ENCODE measurements at regions not wholly inside any gene's neighbourhood (a gene's known extent, or its start where the extent isn't known, plus 50 kb on each side); places are given as distances from the start of the nearest gene placed in this dataset.

DNA sequence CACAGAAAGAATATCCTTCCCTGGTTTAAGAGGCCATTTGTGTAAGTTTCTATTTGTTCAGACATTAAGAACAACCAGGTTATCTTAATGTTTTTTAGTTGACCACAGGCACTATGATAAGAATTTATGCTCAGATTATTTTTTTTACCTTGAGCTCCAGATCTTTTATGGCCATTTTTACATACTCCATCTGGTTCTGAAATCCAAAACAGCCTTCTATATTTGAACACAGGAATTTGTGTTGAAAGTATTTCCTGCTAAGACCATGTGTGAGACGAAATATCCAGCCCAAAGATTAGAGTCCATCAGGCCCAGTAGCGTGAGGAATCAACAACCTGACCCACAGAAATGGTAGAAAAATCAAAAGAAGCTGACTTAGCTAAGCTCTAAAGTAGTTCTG lies 569.9 kb upstream of the FAT3 start:
- Mint-ChIP-seq H3K36me3 (ENCODE audit: low read depth) (no peaks in the 10 kb centered on the region), H3K27me3 (no peaks in the 10 kb centered on the region), H3K4me1 (no peaks in the 10 kb centered on the region), H3K4me3 (no peak overlapping the region), H3K27ac (no peak overlapping the region), H3K9me3 (no peaks in the 10 kb centered on the region)
- intact Hi-C loops (cut with micrococcal nuclease), result no loop called here
- no peak for DNase-seq

DNA sequence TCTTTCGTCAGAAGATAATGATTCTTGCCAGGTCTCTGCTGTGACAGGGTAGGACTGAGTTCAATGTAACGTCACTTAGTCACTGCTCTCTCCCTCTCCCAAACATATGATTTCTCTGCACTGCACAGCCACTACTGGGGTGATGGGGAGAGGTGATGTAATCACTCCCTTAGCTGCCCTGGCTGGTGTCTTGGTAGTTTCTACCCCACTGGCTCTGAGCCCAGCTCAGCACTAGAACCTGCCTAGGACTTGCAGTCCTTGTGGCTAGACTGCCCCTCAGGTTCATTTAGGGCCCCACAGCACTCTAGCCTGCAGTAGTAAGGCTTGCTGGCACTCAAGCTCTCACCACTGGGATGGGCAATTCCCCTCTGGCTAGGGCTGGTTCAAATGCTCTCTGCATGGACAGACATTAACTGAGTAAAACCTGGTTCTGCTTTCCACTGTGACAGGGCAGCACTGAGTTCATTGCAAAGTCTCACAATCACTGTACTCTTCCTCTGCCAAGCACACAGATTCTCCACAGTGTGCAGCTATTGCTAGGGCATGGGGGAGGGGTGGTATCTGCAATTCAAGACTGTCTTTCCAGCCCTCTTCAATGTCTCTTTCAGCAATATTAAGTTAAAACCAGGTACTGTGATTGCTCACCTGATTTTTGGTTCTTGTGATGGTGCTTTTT lies 571.4 kb upstream of the FAT3 start:
- intact Hi-C loops (cut with micrococcal nuclease), result no loop called here

DNA sequence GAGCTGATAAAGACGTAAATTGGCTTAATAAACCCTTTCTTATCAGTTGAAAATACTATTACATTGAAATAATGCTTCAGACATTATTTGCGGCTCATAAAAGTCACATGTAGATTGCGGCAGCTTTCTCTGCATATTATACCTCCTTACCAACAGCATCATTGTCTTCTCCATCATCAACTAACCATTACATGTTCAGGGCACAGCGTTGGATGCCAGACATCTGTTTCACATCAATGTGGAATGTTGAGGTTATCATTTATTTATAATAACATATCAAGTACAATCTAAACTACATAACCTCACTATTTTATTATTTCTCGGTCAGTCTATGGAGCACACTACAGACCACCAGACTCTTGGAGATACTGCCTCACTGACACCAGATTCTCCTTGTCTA lies 573.8 kb upstream of the FAT3 start:
- no peak overlapping the region for H3K27ac Mint-ChIP-seq
- intact Hi-C loops (cut with micrococcal nuclease), result no loop called here
- no peaks in the 10 kb centered on the region for H3K27me3 Mint-ChIP-seq

More for the DNA sequence above, 571.4 kb upstream of the FAT3 start:
- Mint-ChIP-seq H3K36me3 (ENCODE audit: low read depth) (no peaks in the 10 kb centered on the region), H3K27ac (no peak overlapping the region), H3K9me3 (no peaks in the 10 kb centered on the region), H3K27me3 (no peaks in the 10 kb centered on the region), H3K4me3 (no peak overlapping the region), H3K4me1 (no peaks in the 10 kb centered on the region)
- DNase-seq, result no peak

DNA sequence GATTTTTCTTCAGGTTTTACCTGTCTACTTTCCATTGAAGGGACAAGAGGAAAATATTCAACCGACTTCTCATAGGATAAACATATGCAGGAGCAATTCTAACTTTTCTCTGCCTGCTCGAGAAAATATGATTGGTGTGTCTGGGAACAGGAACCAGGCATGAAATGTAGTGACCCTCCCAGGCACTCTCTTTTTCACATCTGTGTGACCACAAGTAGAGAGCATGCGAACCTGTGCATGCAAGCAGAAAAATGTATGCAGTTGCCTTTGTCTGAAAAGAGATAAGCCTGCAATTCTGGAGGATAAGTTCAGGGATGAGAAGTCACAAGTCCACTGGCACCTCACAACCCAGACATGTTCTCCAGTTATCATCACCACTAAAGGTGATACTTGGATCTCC lies 583.5 kb upstream of the FAT3 start:
- H3K36me3 Mint-ChIP-seq (ENCODE audit: low read depth), result no peaks in the 10 kb centered on the region
- intact Hi-C loops (cut with micrococcal nuclease), result no loop called here
- no peak for DNase-seq
- H3K4me3 Mint-ChIP-seq, result no peak overlapping the region
- H3K27ac Mint-ChIP-seq, result no peak overlapping the region
- peaks cover 7% of the 10 kb centered on the region for H3K9me3 Mint-ChIP-seq
- H3K4me1 Mint-ChIP-seq, result no peaks in the 10 kb centered on the region
- H3K27me3 Mint-ChIP-seq, result no peaks in the 10 kb centered on the region

More for the DNA sequence above, 573.8 kb upstream of the FAT3 start:
- Mint-ChIP-seq H3K4me3 (no peak overlapping the region), H3K36me3 (ENCODE audit: low read depth) (no peaks in the 10 kb centered on the region), H3K4me1 (no peaks in the 10 kb centered on the region), H3K9me3 (no peaks in the 10 kb centered on the region)
- DNase-seq, result no peak

DNA sequence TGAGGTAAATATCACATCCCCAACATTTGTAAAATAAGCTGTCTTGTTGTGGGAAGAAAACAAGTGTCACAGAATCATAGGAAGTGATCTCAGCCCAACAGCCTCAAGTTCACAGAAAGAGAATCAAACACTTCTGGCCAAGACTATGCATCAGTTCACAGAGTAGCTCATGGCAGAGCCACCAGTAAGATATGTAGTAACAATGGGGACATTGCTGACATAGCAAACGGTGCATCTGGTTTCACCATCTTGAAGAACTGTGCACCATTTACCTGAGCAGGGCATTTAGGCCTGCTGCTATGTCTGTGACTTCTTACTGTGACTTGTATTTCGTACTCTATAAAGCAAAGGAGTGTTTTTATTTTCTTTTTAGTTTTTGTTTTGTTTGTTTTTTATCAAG lies 585.3 kb upstream of the FAT3 start:
- Mint-ChIP-seq H3K4me3 (no peak overlapping the region), H3K27ac (no peak overlapping the region), H3K36me3 (ENCODE audit: low read depth) (no peaks in the 10 kb centered on the region), H3K4me1 (no peaks in the 10 kb centered on the region), H3K27me3 (no peaks in the 10 kb centered on the region), H3K9me3 (peaks cover 8% of the 10 kb centered on the region)
- DNase-seq, result no peak
- intact Hi-C loops (cut with micrococcal nuclease), result no loop called here

DNA sequence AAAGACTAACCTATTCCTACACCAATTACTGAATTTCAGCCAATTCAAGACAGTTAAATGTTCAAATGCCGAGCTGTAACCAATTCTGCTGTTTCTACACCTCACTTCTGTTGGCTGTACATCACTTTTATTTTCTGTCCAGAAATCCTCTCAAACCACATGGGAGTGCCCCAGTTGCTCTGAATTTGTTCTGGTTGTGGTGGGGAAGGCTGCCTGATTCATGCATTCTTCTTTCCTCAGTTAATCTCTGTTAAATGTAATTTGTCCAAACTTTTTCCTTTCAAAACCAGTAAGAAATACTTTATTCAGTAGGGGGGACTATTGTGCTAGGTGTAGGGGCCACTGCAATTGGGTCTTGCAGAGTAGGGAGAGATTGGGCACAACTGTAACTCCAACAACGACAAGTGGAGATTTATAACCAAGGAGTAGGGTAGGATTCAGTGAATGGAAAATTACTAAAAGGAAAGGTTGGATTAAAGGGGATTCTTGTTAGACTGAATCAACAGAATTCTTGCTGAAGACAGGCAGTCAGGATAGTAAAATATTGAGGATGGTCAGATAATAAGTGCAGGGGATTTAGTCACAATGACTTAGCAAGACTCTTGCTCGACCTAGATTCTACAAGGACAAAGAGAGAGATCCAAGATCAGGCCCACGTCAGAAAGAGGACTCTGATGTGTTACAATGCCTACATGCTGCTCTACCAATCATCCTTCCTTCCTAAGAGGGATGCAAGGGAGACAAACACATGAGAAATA lies 593.5 kb upstream of the FAT3 start:
- Mint-ChIP-seq H3K27me3 (no peaks in the 10 kb centered on the region), H3K4me3 (no peak overlapping the region), H3K36me3 (ENCODE audit: low read depth) (no peaks in the 10 kb centered on the region), H3K4me1 (no peaks in the 10 kb centered on the region), H3K9me3 (peaks cover under 1% of the 10 kb centered on the region), H3K27ac (no peak overlapping the region)
- intact Hi-C loops (cut with micrococcal nuclease), result no loop called here
- DNase-seq, result no peak

DNA sequence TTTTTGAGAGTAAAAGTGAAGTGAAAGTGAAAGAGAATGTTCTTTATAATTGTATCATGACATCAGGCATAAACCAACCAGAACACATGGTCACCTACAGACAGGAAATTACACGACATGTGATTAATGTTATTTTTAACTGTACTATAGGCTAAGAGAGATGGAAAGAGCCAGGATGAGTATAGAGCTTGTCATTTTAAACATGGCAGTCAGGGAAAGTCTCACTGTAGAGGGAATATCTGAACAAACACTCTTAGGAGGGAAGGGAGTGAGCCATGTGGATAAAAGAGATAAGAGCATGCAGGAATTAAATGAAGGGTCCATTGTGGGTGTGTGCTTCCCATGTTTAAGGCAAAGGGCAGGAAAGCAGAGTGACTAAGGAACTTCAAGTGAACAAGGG lies 599.1 kb upstream of the FAT3 start:
- H3K27ac Mint-ChIP-seq, result no peak overlapping the region
- no peak for DNase-seq
- no peak overlapping the region for H3K4me3 Mint-ChIP-seq
- no peaks in the 10 kb centered on the region for H3K27me3 Mint-ChIP-seq
- peaks cover 7% of the 10 kb centered on the region for H3K9me3 Mint-ChIP-seq
- H3K36me3 Mint-ChIP-seq (ENCODE audit: low read depth), result no peaks in the 10 kb centered on the region
- intact Hi-C loops (cut with micrococcal nuclease), result no loop called here
- H3K4me1 Mint-ChIP-seq, result no peaks in the 10 kb centered on the region

DNA sequence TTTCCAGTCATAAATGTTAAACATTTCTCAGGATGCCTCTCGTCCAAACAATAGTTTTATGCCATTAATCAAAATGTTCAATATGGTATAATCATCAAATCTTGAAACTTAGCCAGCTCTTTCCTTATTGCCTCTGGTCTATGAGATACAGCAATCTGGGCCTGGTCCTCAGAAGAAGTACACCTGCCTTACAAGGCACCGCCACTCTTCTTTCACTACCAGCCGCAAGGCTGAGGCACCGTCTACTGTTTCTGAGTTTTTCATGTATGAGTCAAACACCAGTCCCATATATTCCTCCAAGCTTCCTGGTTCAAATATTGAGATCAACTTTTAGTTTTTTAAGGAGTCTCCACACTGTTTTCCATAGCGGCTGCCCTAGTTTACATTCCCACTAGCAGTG lies 600.6 kb upstream of the FAT3 start:
- no peaks in the 10 kb centered on the region for H3K4me1 Mint-ChIP-seq
- H3K4me3 Mint-ChIP-seq, result no peak overlapping the region
- intact Hi-C loops (cut with micrococcal nuclease), result no loop called here
- DNase-seq, result no peak
- no peak overlapping the region for H3K27ac Mint-ChIP-seq
- H3K27me3 Mint-ChIP-seq, result no peaks in the 10 kb centered on the region
- peaks cover 7% of the 10 kb centered on the region for H3K9me3 Mint-ChIP-seq
- H3K36me3 Mint-ChIP-seq (ENCODE audit: low read depth), result no peaks in the 10 kb centered on the region

DNA sequence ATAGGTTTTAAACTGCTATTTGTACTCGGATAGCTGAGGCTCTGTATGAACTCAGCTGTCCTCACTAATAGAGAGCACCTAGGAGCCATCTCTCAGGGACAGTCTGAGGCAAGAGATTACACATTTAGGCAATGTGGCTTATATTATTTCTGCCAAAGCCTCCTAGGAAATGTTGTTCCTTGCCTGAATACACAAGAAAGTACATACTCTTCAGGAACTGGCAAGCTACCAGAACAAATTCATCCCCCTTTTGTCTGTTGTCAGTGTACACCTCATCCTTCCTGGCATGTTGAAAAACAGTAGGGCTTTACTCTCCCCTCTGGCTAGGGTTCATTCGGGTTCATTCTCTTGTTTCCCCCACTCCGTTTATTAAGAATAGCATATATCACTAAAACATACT lies 615.9 kb upstream of the FAT3 start:
- no peak overlapping the region for H3K4me3 Mint-ChIP-seq
- DNase-seq, result no peak
- H3K27ac Mint-ChIP-seq, result no peak overlapping the region
- no peaks in the 10 kb centered on the region for H3K4me1 Mint-ChIP-seq
- peaks cover 3% of the 10 kb centered on the region for H3K9me3 Mint-ChIP-seq
- no peaks in the 10 kb centered on the region for H3K36me3 Mint-ChIP-seq (ENCODE audit: low read depth)
- intact Hi-C loops (cut with micrococcal nuclease), result no loop called here
- no peaks in the 10 kb centered on the region for H3K27me3 Mint-ChIP-seq

DNA sequence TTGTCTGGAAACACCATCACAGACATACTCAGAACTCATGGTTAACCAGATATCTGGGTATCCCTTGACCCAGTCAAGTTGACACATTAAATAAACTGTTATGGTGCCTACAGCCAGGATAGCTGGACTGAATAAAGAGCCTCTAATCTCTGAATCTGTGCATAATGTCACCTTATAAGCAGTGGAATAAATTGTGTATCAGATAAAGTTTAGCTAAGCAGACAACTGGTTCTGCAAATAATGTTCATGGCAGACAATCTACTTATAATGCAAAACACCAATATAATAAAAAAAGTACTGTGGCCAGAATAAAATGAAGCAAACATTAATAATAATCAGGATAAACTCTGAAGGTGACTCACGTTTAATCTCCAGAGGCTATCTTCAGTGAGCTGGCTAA lies 628.5 kb upstream of the FAT3 start:
- intact Hi-C loops (cut with micrococcal nuclease), result no loop called here
- peaks cover 19% of the 10 kb centered on the region for H3K9me3 Mint-ChIP-seq
- no peaks in the 10 kb centered on the region for H3K4me1 Mint-ChIP-seq
- no peaks in the 10 kb centered on the region for H3K36me3 Mint-ChIP-seq (ENCODE audit: low read depth)
- no peak for DNase-seq
- no peaks in the 10 kb centered on the region for H3K27me3 Mint-ChIP-seq
- H3K27ac Mint-ChIP-seq, result no peak overlapping the region
- no peak overlapping the region for H3K4me3 Mint-ChIP-seq

DNA sequence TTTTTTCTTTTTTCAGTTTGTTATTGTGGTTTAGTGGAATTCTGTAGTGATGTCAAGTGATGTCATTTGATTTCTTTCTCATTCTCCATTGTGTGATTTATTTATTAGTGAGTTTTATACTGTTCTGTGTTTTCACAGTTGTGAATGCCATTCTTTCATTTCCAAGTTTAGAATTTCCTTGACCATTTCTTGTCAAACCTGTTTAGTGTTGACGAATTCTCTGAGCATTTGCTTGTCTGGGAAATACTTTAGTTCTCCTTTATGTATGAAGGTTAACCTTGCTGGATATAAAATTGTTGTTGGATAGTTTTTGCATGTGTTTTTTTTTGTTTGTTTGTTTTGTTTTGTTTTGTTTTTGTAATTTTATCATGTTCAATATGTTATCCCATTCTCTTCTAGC lies 633.6 kb upstream of the FAT3 start:
- no peak overlapping the region for H3K27ac Mint-ChIP-seq
- H3K4me3 Mint-ChIP-seq, result no peak overlapping the region
- no peaks in the 10 kb centered on the region for H3K4me1 Mint-ChIP-seq
- intact Hi-C loops (cut with micrococcal nuclease), result no loop called here
- DNase-seq, result no peak
- H3K36me3 Mint-ChIP-seq (ENCODE audit: low read depth), result no peaks in the 10 kb centered on the region
- H3K9me3 Mint-ChIP-seq, result peaks cover 21% of the 10 kb centered on the region
- no peaks in the 10 kb centered on the region for H3K27me3 Mint-ChIP-seq

DNA sequence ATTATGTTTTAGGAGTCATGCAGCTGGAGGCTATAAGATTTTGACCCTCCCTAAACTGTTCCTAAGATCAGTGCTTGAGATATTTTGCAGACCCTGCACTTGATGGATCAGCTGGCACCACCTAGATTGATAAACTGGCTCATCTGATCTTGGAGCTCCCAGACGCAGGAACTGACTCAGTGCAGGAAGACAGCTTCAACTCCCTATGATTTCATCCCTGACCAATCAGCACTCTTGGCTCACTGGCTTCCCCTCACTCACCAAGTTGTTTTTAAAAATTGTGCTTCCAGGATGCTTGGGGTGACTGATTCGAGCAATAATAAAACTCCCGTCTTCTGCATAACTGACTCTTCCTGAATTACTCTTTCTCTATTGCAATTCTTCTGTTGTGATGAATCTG lies 637.5 kb upstream of the FAT3 start:
- no peak overlapping the region for H3K27ac Mint-ChIP-seq
- no peak for DNase-seq
- H3K36me3 Mint-ChIP-seq (ENCODE audit: low read depth), result no peaks in the 10 kb centered on the region
- no peaks in the 10 kb centered on the region for H3K27me3 Mint-ChIP-seq
- intact Hi-C loops (cut with micrococcal nuclease), result no loop called here
- peaks cover 16% of the 10 kb centered on the region for H3K9me3 Mint-ChIP-seq
- no peaks in the 10 kb centered on the region for H3K4me1 Mint-ChIP-seq
- no peak overlapping the region for H3K4me3 Mint-ChIP-seq

DNA sequence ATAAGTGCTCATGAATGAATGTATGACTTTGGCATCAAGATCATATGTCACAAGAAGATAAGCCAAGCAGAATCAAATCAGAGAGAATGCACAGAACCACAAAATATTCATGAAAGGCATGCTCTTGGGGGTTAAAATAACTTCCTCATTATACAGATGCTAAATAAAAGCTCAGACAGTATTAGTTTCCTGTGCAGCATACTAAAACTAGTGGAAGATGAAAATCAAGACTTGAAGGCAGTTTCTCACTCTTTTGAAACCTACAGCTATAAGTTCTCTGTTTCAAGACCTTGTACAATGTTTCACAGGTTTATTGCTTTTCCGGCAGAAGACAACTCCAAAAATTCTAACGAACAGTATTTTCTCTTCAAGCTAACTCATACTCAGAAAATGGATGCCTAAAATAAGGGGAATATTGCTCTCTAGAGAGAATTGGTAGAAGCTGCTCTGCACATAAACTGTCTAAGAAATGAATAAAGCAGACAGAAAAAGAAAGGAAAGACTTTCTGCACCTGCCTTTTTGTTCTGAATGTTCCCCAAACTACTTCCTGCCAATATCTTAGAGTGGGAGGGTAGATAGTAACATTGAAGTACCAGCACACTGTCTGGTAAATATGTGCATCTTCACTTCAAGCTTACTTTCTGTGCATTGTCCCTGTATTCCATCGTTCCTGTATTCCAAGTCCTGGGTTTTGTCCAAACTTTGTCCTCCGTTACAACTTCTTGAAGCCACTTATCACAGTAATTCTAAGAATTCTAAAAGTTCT lies 639.4 kb upstream of the FAT3 start:
- no peaks in the 10 kb centered on the region for H3K4me1 Mint-ChIP-seq
- no peaks in the 10 kb centered on the region for H3K27me3 Mint-ChIP-seq

DNA sequence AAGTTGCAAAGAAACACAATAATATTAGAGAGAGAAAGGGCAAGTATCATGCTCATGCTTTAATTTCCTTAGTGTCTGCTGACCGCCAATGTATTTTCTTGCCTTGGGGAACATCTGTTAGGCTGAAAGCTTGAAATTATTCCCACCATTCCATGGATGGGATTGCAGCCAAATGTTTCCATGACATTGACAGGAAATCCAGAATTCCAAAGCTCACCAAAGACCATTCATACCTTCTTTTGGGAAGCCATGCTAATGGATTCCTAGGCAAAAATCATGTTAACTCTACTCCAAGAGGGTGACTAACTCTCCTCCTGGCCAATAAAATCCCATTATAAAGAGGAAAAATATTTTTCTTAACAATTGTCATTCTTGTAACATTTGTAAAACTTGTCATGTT lies 661.4 kb upstream of the FAT3 start:
- no peak overlapping the region for H3K27ac Mint-ChIP-seq
- H3K9me3 Mint-ChIP-seq, result peaks cover 15% of the 10 kb centered on the region
- H3K4me1 Mint-ChIP-seq, result no peaks in the 10 kb centered on the region
- no peaks in the 10 kb centered on the region for H3K36me3 Mint-ChIP-seq (ENCODE audit: low read depth)
- intact Hi-C loops (cut with micrococcal nuclease), result no loop called here
- no peak overlapping the region for H3K4me3 Mint-ChIP-seq
- DNase-seq, result no peak
- H3K27me3 Mint-ChIP-seq, result no peaks in the 10 kb centered on the region

More for the DNA sequence above, 639.4 kb upstream of the FAT3 start:
- Mint-ChIP-seq H3K4me3 (no peak overlapping the region), H3K36me3 (ENCODE audit: low read depth) (no peaks in the 10 kb centered on the region), H3K27ac (no peak overlapping the region), H3K9me3 (peaks cover 17% of the 10 kb centered on the region)
- no peak for DNase-seq
- intact Hi-C loops (cut with micrococcal nuclease), result no loop called here

Data from activated CD4-positive, alpha-beta T cell treated with anti-CD3 and anti-CD28 coated beads, Interleukin-2, amount 10 ng/mL, durations not matched to agents 24 days and 14 days (primary cell).